Body of pancreas (tissue), 4 donors: ENCODE measurements at regions not wholly inside any gene's neighbourhood (a gene's known extent, or its start where the extent isn't known, plus 50 kb on each side); places are given as distances from the start of the nearest gene placed in this dataset.

ENCODE experiments used
- ATAC-seq: fragments of 150-250 bp; one replicate; pipeline ENCODE4 v1.9.1; 2016
- DNase-seq, 4 donors: peaks; one replicate each; pipeline ENCODE4 v3.0.0-alpha.2; 2019
- H3K27ac ChIP-seq, 4 donors: fragments of 200-600 bp; sonication (generic); 1 replicate in 3 of 4; 2 replicates in 1 of 4; pipeline versions ENCODE4 v1.5.1 to v1.6.1; 2016 to 2019; ENCODE audit warnings: mild to moderate bottlenecking in 1 of 4, mixed read lengths in 1 of 4, moderate library complexity in 1 of 4
- H3K27me3 ChIP-seq, 2 donors: fragments of 200-600 bp; sonication (generic); one replicate each; pipeline ENCODE4 v1.6.0; 2016; ENCODE audit warnings: mild to moderate bottlenecking in 1 of 2
- H3K36me3 ChIP-seq, 2 donors: fragments of 200-600 bp; sonication (generic); replicated peaks in 1 of 2; 2 replicates each; pipeline ENCODE4 v1.5.1; 2016; ENCODE audit warnings: low read depth in 2 of 2; ENCODE audit not compliant: insufficient read depth in 1 of 2
- H3K4me1 ChIP-seq: fragments of 200-600 bp; sonication (generic); one replicate; pipeline ENCODE4 v1.6.0; 2016
- H3K4me3 ChIP-seq, 2 donors: fragments of 200-600 bp; sonication (generic); 1 replicate in 1 of 2; 2 replicates in 1 of 2; pipeline ENCODE4 v1.5.1; 2016 to 2019
- H3K9me3 ChIP-seq, 3 donors: fragments of 200-600 bp; sonication (generic); 1 replicate in 2 of 3; 2 replicates in 1 of 3; pipeline ENCODE4 v1.5.1; 2016
- CTCF ChIP-seq, 7 experiments: fragments of 450-650 bp in 4 of 7; fragments of 200-600 bp in 3 of 7; sonication (generic) in 3 of 7; IDR thresholded peaks; one replicate each; pipeline ENCODE4 v1.5.1; 2016 to 2019; ENCODE audit warnings: antibody characterized with exemption in 7 of 7
- POLR2A ChIP-seq, 3 donors: fragments of 450-650 bp; IDR thresholded peaks; one replicate each; pipeline ENCODE4 v1.6.1; 2016; ENCODE audit warnings: antibody characterized with exemption in 3 of 3, mild to moderate bottlenecking in 2 of 3
- WGBS, 2 donors: methylation state at CpG; one replicate each; pipeline ENCODE4 v1.1.5; 2017; 5-methylcytosine and 5-hydroxymethylcytosine counted together
- intact Hi-C: fragments of 100-400 bp; cut with DNase I; formaldehyde crosslinking; loops from one replicate; pipeline ENCODE4 v1.15.1; 2023

DNA sequence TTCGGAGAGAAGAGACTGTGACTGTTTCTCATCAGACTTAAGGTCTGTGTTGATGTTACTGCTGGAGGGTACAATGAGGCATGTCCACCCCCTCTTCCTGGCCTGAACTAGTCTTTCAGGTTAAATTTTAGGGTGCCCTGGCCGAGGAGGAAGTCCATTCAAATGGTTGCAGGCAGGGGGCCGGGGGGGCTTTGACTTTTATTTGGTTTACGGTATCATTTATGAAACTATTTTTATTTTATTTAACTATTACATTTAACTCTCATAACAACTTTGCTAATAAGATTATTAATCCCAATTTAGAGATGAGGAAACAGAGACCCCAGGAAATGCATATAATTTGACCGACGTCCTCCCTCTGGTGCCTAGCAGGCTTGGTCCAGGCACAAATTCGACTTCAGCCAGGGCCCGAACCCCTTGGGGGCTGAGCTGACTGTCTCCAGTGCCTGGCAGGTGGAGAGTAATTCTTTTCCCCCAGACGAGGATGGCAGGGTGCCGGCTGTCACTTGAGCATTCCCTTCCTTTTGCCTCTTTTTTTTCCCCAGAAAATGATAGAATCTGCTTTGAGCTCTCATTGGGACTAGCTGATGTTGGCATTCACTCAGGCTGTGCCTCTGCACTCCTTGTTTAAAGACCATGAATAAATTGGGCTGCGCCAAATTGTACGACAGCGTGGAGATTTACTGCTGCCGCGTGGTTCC lies 255.3 kb upstream of the SALL3 start:
- Histone ChIP-seq H3K36me3 (no peaks in the 10 kb centered on the region), H3K9me3 (no peaks in the 10 kb centered on the region), H3K4me1 (peaks cover 26% of the 10 kb centered on the region), H3K27ac (no peak overlapping the region), H3K27me3 (no peaks in the 10 kb centered on the region), H3K4me3 (no peak overlapping the region)
- no peak for DNase-seq
- no peak for ATAC-seq
- TF ChIP-seq CTCF (IDR thresholded peaks at IDR 0.05) (no peak), POLR2A (IDR thresholded peaks at IDR 0.05) (no peak)
- 66 to 70% methylated on average over 15 of the region's 15 CpGs for WGBS, 2 donors
- intact Hi-C loops, result no loop called here

- 62 to 74% methylated on average over 8 to 10 of the region's 10 CpGs for WGBS, 2 donors
- H3K4me1 ChIP-seq, result peaks cover 25% of the 10 kb centered on the region
- TF ChIP-seq POLR2A (IDR thresholded peaks at IDR 0.05) (no peak), CTCF (IDR thresholded peaks at IDR 0.05) (no peak)
- H3K36me3 ChIP-seq, result no peaks in the 10 kb centered on the region
- intact Hi-C loops, result no loop called here
- ATAC-seq, result no peak
- DNase-seq, result no peak
- no peaks in the 10 kb centered on the region for H3K27me3 ChIP-seq
- no peak overlapping the region for H3K27ac ChIP-seq
- H3K4me3 ChIP-seq, result no peak overlapping the region
- H3K9me3 ChIP-seq, result no peaks in the 10 kb centered on the region
Measured at GRCh38 chr18:78725426-78725825, 254.2 kb upstream of the SALL3 start.

DNA sequence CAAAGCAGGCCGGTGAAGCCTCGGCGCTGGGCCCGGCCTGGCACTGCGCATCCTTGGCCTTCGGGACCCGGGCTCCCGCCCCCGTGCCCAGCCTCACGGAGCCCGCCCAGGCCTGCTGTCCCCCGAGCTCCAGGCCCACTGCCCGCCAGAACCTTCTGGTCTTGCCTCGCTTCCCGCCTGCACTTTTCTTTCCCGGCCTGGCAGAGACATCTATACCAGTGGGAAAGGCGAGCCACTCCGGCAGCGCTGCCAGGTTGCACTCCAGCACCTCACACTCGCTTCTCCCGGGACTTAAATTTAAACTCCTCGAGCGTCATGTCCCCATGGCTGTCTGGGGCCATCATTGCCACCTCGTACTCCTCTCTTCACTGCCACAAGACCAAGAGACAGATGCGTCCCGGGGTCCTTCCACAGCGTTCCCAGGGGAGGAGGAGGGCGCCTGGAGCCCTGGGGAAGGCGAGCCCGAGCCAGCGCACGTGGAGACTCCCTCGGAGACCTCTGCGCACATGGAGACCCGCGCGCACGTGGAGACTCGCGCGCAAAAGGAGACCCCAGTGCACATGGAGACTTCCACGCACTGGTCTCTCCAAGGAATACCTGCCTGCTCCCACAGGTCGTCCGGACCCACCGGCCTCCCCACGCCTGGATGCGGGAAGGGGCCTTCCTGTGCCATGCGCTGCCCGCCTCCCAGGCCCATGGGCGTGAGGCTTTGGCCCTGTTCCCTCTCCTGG lies 253.1 kb upstream of the SALL3 start:
- Histone ChIP-seq H3K27me3 (no peaks in the 10 kb centered on the region), H3K4me1 (peaks cover 14% of the 10 kb centered on the region), H3K9me3 (no peaks in the 10 kb centered on the region), H3K36me3 (no peaks in the 10 kb centered on the region), H3K4me3 (no peak overlapping the region), H3K27ac (no peak overlapping the region)
- TF ChIP-seq CTCF (IDR thresholded peaks at IDR 0.05) (no peak), POLR2A (IDR thresholded peaks at IDR 0.05) (no peak)
- intact Hi-C loops, result no loop called here
- 81 to 84% methylated on average over 48 of the region's 50 CpGs for WGBS, 2 donors
- ATAC-seq (no peak), DNase-seq (no peak)

- no peaks in the 10 kb centered on the region for H3K9me3 ChIP-seq
- peaks cover 12% of the 10 kb centered on the region for H3K4me1 ChIP-seq
- ATAC-seq (no peak), DNase-seq (no peak)
- intact Hi-C loops, result no loop called here
- 64 to 66% methylated on average over 16 to 25 of the region's 25 CpGs for WGBS, 2 donors
- no peaks in the 10 kb centered on the region for H3K36me3 ChIP-seq
- no peak overlapping the region for H3K27ac ChIP-seq
- no peaks in the 10 kb centered on the region for H3K27me3 ChIP-seq
- TF ChIP-seq CTCF (IDR thresholded peaks at IDR 0.05) (no peak), POLR2A (IDR thresholded peaks at IDR 0.05) (no peak)
- no peak overlapping the region for H3K4me3 ChIP-seq
Measured at GRCh38 chr18:78727057-78727739, 252.4 kb upstream of the SALL3 start.
